ENCODE measurements at regions not wholly inside any gene's neighbourhood (a gene's known extent, or its start where the extent isn't known, plus 50 kb on each side); places are given as distances from the start of the nearest gene placed in this dataset.

DNA sequence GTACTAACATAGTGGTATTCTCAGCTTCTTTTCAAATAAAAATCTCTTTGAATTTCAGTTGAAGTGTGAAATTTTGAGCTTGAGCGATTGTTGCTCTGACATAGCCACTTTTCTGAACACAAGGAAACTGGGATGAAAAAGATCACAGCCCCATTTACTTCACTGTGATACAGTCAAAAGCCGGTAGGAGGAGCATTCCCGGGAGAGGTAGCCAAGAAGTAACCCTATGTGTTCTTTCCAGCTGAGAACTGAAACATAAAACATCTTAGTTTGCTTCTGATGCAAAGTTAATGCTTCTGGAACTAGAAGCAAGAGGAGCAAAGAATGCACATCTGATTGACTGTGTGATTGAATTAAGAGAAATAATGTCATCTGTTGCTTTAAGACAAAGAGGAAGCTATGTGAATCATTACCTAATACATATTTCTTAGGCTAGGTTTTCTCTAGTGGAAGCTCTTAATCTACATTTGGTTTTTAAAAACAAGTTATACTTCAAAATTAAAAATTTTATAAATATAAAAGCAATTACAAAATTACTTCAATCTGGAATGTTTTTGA is 88.3 kb upstream of the UNC5C start:
- Mint-ChIP-seq H3K27ac (no peak overlapping the region), H3K4me1 (peaks cover 5 to 10% of the 10 kb centered on the region in 2 donors), H3K4me3 (no peak overlapping the region), H3K36me3 (no peaks in the 10 kb centered on the region), H3K27me3 (ENCODE audit: low read depth in 2 of 2) (no peaks in the 10 kb centered on the region), H3K9me3 (no peaks in the 10 kb centered on the region)
- Histone ChIP-seq H3K27me3 (ENCODE audit: control insufficient read depth, insufficient read depth, low read length) (no peaks in the 10 kb centered on the region), H3K4me3 (ENCODE audit: low read length) (no peak overlapping the region), H3K27ac (ENCODE audit: low read length) (no peak overlapping the region), H3K9me3 (ENCODE audit: control insufficient read depth, insufficient read depth, low read length) (no peaks in the 10 kb centered on the region), H3K36me3 (ENCODE audit: control insufficient read depth, insufficient read depth, low read length) (no peaks in the 10 kb centered on the region), H3K4me1 (ENCODE audit: control insufficient read depth, insufficient read depth, low read length) (no peaks in the 10 kb centered on the region)
- no peak for ATAC-seq
- DNase-seq = no peak
- WGBS (ENCODE audit: insufficient coverage) = 94% methylated on average over 3 of the region's 3 CpGs
- intact Hi-C loops (cut with micrococcal nuclease) = no loop called here
- TF ChIP-seq, protein P1, sequence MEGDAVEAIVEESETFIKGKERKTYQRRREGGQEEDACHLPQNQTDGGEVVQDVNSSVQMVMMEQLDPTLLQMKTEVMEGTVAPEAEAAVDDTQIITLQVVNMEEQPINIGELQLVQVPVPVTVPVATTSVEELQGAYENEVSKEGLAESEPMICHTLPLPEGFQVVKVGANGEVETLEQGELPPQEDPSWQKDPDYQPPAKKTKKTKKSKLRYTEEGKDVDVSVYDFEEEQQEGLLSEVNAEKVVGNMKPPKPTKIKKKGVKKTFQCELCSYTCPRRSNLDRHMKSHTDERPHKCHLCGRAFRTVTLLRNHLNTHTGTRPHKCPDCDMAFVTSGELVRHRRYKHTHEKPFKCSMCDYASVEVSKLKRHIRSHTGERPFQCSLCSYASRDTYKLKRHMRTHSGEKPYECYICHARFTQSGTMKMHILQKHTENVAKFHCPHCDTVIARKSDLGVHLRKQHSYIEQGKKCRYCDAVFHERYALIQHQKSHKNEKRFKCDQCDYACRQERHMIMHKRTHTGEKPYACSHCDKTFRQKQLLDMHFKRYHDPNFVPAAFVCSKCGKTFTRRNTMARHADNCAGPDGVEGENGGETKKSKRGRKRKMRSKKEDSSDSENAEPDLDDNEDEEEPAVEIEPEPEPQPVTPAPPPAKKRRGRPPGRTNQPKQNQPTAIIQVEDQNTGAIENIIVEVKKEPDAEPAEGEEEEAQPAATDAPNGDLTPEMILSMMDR (IDR thresholded peaks at IDR 0.05) = no peak

DNA sequence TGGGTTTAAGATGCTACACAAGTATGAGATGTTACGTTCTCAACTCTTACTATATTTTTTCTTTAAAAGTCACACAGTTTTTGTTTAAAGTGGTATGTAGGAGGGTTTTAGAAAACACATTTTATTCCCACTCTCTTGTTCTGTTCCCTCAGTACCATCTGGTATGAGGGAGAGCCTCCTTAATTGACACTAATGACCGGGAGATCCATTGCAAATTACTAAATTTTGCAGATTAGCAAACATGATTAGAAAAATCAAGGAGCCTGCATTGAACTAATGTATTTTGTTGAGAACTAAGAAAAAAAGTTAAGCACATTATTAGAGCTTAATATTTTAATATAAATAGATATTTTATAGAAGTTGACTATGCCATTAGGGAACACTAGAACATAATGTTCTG is 87.3 kb upstream of the UNC5C start:
- DNase-seq (no peak), ATAC-seq (no peak)
- Histone ChIP-seq H3K9me3 (ENCODE audit: control insufficient read depth, insufficient read depth, low read length) (no peaks in the 10 kb centered on the region), H3K4me3 (ENCODE audit: low read length) (no peak overlapping the region), H3K4me1 (ENCODE audit: control insufficient read depth, insufficient read depth, low read length) (no peaks in the 10 kb centered on the region), H3K27me3 (ENCODE audit: control insufficient read depth, insufficient read depth, low read length) (no peaks in the 10 kb centered on the region), H3K36me3 (ENCODE audit: control insufficient read depth, insufficient read depth, low read length) (no peaks in the 10 kb centered on the region), H3K27ac (ENCODE audit: low read length) (no peak overlapping the region)
- intact Hi-C loops (cut with micrococcal nuclease) = no loop called here
- no peaks in the 10 kb centered on the region for H3K9me3 Mint-ChIP-seq
- H3K27ac Mint-ChIP-seq = no peak overlapping the region
- peaks cover 5 to 10% of the 10 kb centered on the region in 2 donors for H3K4me1 Mint-ChIP-seq
- no peaks in the 10 kb centered on the region for H3K36me3 Mint-ChIP-seq
- TF ChIP-seq, protein P1 (IDR thresholded peaks at IDR 0.05) = no peak
- no peaks in the 10 kb centered on the region for H3K27me3 Mint-ChIP-seq (ENCODE audit: low read depth in 2 of 2)
- WGBS (ENCODE audit: insufficient coverage) = 100% methylated on average over 1 of the region's 2 CpGs
- no peak overlapping the region for H3K4me3 Mint-ChIP-seq

DNA sequence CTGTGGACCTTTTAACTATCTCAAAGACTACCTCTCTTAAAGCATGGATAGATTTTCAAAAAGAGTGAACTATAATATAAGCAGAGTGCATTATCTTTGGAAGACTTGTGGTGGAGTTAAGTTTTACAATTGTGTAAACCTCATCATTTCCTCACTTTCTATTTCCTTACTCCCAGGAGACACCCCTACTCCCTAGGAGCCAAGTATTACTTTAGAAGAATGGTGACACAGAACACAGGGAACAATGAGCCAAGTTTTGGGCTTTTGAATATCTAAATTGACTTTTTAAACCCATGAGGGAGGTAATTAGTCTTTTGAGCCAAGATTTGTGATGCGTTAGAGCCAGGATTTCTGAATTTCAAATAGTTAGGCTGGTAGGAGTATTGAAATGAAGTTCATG is 78.9 kb upstream of the UNC5C start:
- no peak overlapping the region for H3K27ac ChIP-seq (ENCODE audit: low read length)
- Mint-ChIP-seq H3K4me1 (no peaks in the 10 kb centered on the region), H3K27me3 (ENCODE audit: low read depth in 2 of 2) (no peaks in the 10 kb centered on the region), H3K36me3 (no peaks in the 10 kb centered on the region), H3K9me3 (peaks cover 3 to 4% of the 10 kb centered on the region in 2 donors), H3K27ac (no peak overlapping the region), H3K4me3 (no peak overlapping the region)
- WGBS (ENCODE audit: insufficient coverage) = 94% methylated on average over 1 of the region's 1 CpG
- no peak for ATAC-seq
- no peak overlapping the region for H3K4me3 ChIP-seq (ENCODE audit: low read length)
- H3K9me3 ChIP-seq (ENCODE audit: control insufficient read depth, insufficient read depth, low read length) = no peaks in the 10 kb centered on the region
- no peaks in the 10 kb centered on the region for H3K27me3 ChIP-seq (ENCODE audit: control insufficient read depth, insufficient read depth, low read length)
- no peak for DNase-seq
- H3K36me3 ChIP-seq (ENCODE audit: control insufficient read depth, insufficient read depth, low read length) = no peaks in the 10 kb centered on the region
- TF ChIP-seq, protein P1 (IDR thresholded peaks at IDR 0.05) = no peak
- intact Hi-C loops (cut with micrococcal nuclease) = no loop called here
- no peaks in the 10 kb centered on the region for H3K4me1 ChIP-seq (ENCODE audit: control insufficient read depth, insufficient read depth, low read length)

DNA sequence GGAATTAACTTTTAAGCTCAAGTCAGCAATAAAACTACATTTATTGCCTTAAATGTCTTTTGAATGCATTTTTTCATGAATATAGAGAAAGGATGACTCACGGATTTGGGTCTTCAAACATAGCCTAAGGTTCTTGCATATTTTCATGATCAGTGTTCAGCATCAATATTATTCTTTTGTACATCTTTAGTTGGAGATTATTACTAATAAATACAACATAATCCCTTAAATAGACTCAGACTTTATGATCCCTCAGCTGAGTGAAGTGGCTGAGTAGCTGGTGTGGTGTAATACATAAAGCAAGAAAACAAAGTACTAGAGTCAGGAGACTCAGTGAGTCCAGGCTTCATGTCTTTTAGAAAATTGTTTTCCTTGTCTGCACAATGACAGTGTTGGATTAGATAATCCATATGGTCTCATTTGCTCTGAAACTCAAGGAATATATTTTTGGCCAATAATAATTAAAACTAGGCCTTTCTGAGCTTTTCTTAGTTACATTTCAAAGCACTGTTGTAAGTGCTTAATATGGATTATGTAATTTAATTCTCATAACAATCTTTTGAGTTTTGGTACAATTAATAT is 78.3 kb upstream of the UNC5C start:
- intact Hi-C loops (cut with micrococcal nuclease) = no loop called here
- H3K27ac ChIP-seq (ENCODE audit: low read length) = no peak overlapping the region
- no peak for DNase-seq
- H3K27me3 Mint-ChIP-seq (ENCODE audit: low read depth in 2 of 2) = no peaks in the 10 kb centered on the region
- TF ChIP-seq, protein P1 (IDR thresholded peaks at IDR 0.05) = no peak
- no peak overlapping the region for H3K4me3 ChIP-seq (ENCODE audit: low read length)
- H3K4me3 Mint-ChIP-seq = no peak overlapping the region
- no peaks in the 10 kb centered on the region for H3K4me1 ChIP-seq (ENCODE audit: control insufficient read depth, insufficient read depth, low read length)
- no peaks in the 10 kb centered on the region for H3K4me1 Mint-ChIP-seq
- H3K27me3 ChIP-seq (ENCODE audit: control insufficient read depth, insufficient read depth, low read length) = no peaks in the 10 kb centered on the region
- no peak for ATAC-seq
- H3K9me3 Mint-ChIP-seq = peaks cover 3 to 4% of the 10 kb centered on the region in 2 donors
- H3K27ac Mint-ChIP-seq = no peak overlapping the region
- H3K36me3 ChIP-seq (ENCODE audit: control insufficient read depth, insufficient read depth, low read length) = no peaks in the 10 kb centered on the region
- no peaks in the 10 kb centered on the region for H3K36me3 Mint-ChIP-seq
- no peaks in the 10 kb centered on the region for H3K9me3 ChIP-seq (ENCODE audit: control insufficient read depth, insufficient read depth, low read length)
- WGBS (ENCODE audit: insufficient coverage) = 80% methylated on average over 1 of the region's 1 CpG

Data from natural killer cell (primary cell).